ENCODE measurements at regions not wholly inside any gene's neighbourhood (a gene's known extent, or its start where the extent isn't known, plus 50 kb on each side); places are given as distances from the start of the nearest gene placed in this dataset.

GRCh38 chr3:164577667-164578210 lies 500.6 kb downstream of the SI start:
- no peak overlapping the region for H3K27ac ChIP-seq (ENCODE audit: low read depth in 1 of 2, low read length in 1 of 2)
- H3K9ac ChIP-seq (ENCODE audit: insufficient read depth in 1 of 2, low read length in 2 of 2), result no peak overlapping the region
- H3K27me3 ChIP-seq (ENCODE audit: control insufficient read depth in 3 of 3, insufficient read depth in 3 of 3, low read length in 2 of 3), result no peaks in the 10 kb centered on the region
- ATAC-seq (ENCODE audit: insufficient read depth, low FRiP score) (no peak), DNase-seq (no peak)
- TF ChIP-seq CTCF (IDR thresholded peaks at IDR 0.05; ENCODE audit: control extremely low read depth, extremely low read depth), result no peak
- 89 to 90% methylated on average over 2 of the region's 2 CpGs for WGBS, 2 donors
- no peaks in the 10 kb centered on the region for H3K4me1 ChIP-seq (ENCODE audit: control insufficient read depth in 5 of 5, insufficient read depth in 5 of 5, low read length in 5 of 5)
- no peak overlapping the region for H3K4me3 ChIP-seq
- no peaks in the 10 kb centered on the region for H3K36me3 ChIP-seq (ENCODE audit: control insufficient read depth in 4 of 4, insufficient read depth in 4 of 4, low read length in 4 of 4)
- H3K9me3 ChIP-seq (ENCODE audit: control insufficient read depth in 4 of 4, insufficient read depth in 3 of 4, low read length in 3 of 4), result no peaks in the 10 kb centered on the region

GRCh38 chr3:164572436-164572835 lies 505.9 kb downstream of the SI start:
- DNase-seq (no peak), ATAC-seq (ENCODE audit: insufficient read depth, low FRiP score) (no peak)
- Histone ChIP-seq H3K9me3 (ENCODE audit: control insufficient read depth in 4 of 4, insufficient read depth in 3 of 4, low read length in 3 of 4) (no peaks in the 10 kb centered on the region), H3K9ac (ENCODE audit: insufficient read depth in 1 of 2, low read length in 2 of 2) (no peak overlapping the region), H3K4me3 (no peak overlapping the region), H3K27me3 (ENCODE audit: control insufficient read depth in 3 of 3, insufficient read depth in 3 of 3, low read length in 2 of 3) (no peaks in the 10 kb centered on the region), H3K27ac (ENCODE audit: low read depth in 1 of 2, low read length in 1 of 2) (no peak overlapping the region), H3K4me1 (ENCODE audit: control insufficient read depth in 5 of 5, insufficient read depth in 5 of 5, low read length in 5 of 5) (no peaks in the 10 kb centered on the region), H3K36me3 (ENCODE audit: control insufficient read depth in 4 of 4, insufficient read depth in 4 of 4, low read length in 4 of 4) (no peaks in the 10 kb centered on the region)
- WGBS, 2 donors, result 82 to 83% methylated on average over 4 of the region's 4 CpGs
- no peak for TF ChIP-seq CTCF (IDR thresholded peaks at IDR 0.05; ENCODE audit: control extremely low read depth, extremely low read depth)

- no peaks in the 10 kb centered on the region for H3K36me3 ChIP-seq (ENCODE audit: control insufficient read depth in 4 of 4, insufficient read depth in 4 of 4, low read length in 4 of 4)
- H3K9ac ChIP-seq (ENCODE audit: insufficient read depth in 1 of 2, low read length in 2 of 2), result no peak overlapping the region
- no peaks in the 10 kb centered on the region for H3K4me1 ChIP-seq (ENCODE audit: control insufficient read depth in 5 of 5, insufficient read depth in 5 of 5, low read length in 5 of 5)
- H3K27me3 ChIP-seq (ENCODE audit: control insufficient read depth in 3 of 3, insufficient read depth in 3 of 3, low read length in 2 of 3), result no peaks in the 10 kb centered on the region
- H3K27ac ChIP-seq (ENCODE audit: low read depth in 1 of 2, low read length in 1 of 2), result no peak overlapping the region
- H3K4me3 ChIP-seq, result no peak overlapping the region
- TF ChIP-seq CTCF (IDR thresholded peaks at IDR 0.05; ENCODE audit: control extremely low read depth, extremely low read depth), result no peak
- ATAC-seq (ENCODE audit: insufficient read depth, low FRiP score), result no peak
- DNase-seq, result no peak
- H3K9me3 ChIP-seq (ENCODE audit: control insufficient read depth in 4 of 4, insufficient read depth in 3 of 4, low read length in 3 of 4), result peaks cover 0 to 2% (median 0%) of the 10 kb centered on the region in 4 donors
These were observed 527.4 kb downstream of the SI start for GRCh38 chr3:164550857-164551256.

GRCh38 chr3:164539215-164539614 lies 539.1 kb downstream of the SI start:
- DNase-seq (no peak), ATAC-seq (ENCODE audit: insufficient read depth, low FRiP score) (no peak)
- Histone ChIP-seq H3K27ac (ENCODE audit: low read depth in 1 of 2, low read length in 1 of 2) (no peak overlapping the region), H3K9me3 (ENCODE audit: control insufficient read depth in 4 of 4, insufficient read depth in 3 of 4, low read length in 3 of 4) (peaks cover 0 to 3% (median 0%) of the 10 kb centered on the region in 4 donors), H3K9ac (ENCODE audit: insufficient read depth in 1 of 2, low read length in 2 of 2) (no peak overlapping the region), H3K4me1 (ENCODE audit: control insufficient read depth in 5 of 5, insufficient read depth in 5 of 5, low read length in 5 of 5) (no peaks in the 10 kb centered on the region), H3K36me3 (ENCODE audit: control insufficient read depth in 4 of 4, insufficient read depth in 4 of 4, low read length in 4 of 4) (no peaks in the 10 kb centered on the region), H3K4me3 (no peak overlapping the region), H3K27me3 (ENCODE audit: control insufficient read depth in 3 of 3, insufficient read depth in 3 of 3, low read length in 2 of 3) (no peaks in the 10 kb centered on the region)
- 60 to 67% methylated on average over 2 of the region's 2 CpGs for WGBS, 2 donors
- TF ChIP-seq CTCF (IDR thresholded peaks at IDR 0.05; ENCODE audit: control extremely low read depth, extremely low read depth), result no peak

All from lung (tissue), 11 donors.